ENCODE measurements at regions not wholly inside any gene's neighbourhood (a gene's known extent, or its start where the extent isn't known, plus 50 kb on each side); places are given as distances from the start of the nearest gene placed in this dataset.

DNA sequence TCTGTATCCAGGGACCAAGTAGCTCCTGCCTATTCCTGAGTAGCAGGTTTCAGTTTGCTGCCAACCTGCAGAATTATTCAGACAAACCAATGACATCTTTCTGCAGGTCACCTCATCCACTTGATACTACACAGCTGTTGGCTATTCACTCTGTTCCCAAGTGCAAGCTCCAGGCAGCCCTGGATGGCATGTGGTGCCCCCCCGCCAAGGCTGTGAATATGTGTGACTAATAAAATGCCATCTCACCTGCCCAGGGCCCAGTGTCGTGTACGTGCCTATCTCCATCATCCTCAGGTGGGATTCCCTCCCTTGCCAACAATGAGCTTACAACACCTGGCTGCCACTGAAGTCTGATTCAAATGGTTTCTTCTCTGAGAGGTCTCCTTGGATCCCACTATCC lies 125.8 kb downstream of the RAB11FIP2 start:
- H3K27ac ChIP-seq (ENCODE audit: low read depth, low read length): no peak overlapping the region
- no peak overlapping the region for H4K5ac ChIP-seq (ENCODE audit: insufficient read length, low read depth, low read length)
- H3K14ac ChIP-seq (ENCODE audit: insufficient read length): no peak overlapping the region
- H3K4ac ChIP-seq (replicated peaks; ENCODE audit: insufficient read length, low read depth, low read length): no peak overlapping the region
- H2BK12ac ChIP-seq (ENCODE audit: low read depth, low read length): no peak overlapping the region
- TF ChIP-seq RXRA (IDR thresholded peaks at IDR 0.05; ENCODE audit: insufficient read depth, low read depth, low read length) (no peak), TAF7 (optimal IDR thresholded peaks at IDR 0.05; ENCODE audit: borderline replicate concordance, low read depth, low read length) (no peak), KDM1A (IDR thresholded peaks at IDR 0.05; ENCODE audit: borderline replicate concordance, low read length) (no peak), KDM4A (IDR thresholded peaks at IDR 0.05; ENCODE audit: low read depth, low read length, severe bottlenecking) (no peak), RFX5 (IDR thresholded peaks at IDR 0.05; ENCODE audit: borderline replicate concordance, low read depth, low read length) (no peak), BACH1 (IDR thresholded peaks at IDR 0.05; ENCODE audit: low read length) (no peak), TEAD4 (IDR thresholded peaks at IDR 0.05; ENCODE audit: low read depth, low read length) (no peak), CBX8 (IDR thresholded peaks at IDR 0.05; ENCODE audit: borderline replicate concordance, low read depth, low read length) (no peak), JUND (IDR thresholded peaks at IDR 0.05; ENCODE audit: low read length) (no peak), EGR1 (IDR thresholded peaks at IDR 0.05; ENCODE audit: borderline replicate concordance, low read depth, low read length) (no peak)
- no peaks in the 10 kb centered on the region for H3K27me3 ChIP-seq (replicated peaks in 1 of 4; ENCODE audit: control insufficient read depth in 3 of 4, extremely low read depth in 1 of 4, insufficient read depth in 3 of 4, low read length in 3 of 4)
- H3K9me3 ChIP-seq (ENCODE audit: insufficient read depth in 2 of 2, low read depth in 1 of 2, low read length in 1 of 2): no peaks in the 10 kb centered on the region
- no peaks in the 10 kb centered on the region for H4K20me1 ChIP-seq (replicated peaks in 1 of 2; ENCODE audit: control insufficient read depth in 1 of 2, insufficient read depth in 2 of 2, low read length in 2 of 2)
- no peak overlapping the region for H3K56ac ChIP-seq (replicated peaks; ENCODE audit: insufficient read length, low read depth, low read length)
- DNase-seq (ENCODE audit: low read depth in 1 of 2, low spot score in 2 of 2) (no peak), FAIRE-seq (no peak)
- no peak overlapping the region for H4K91ac ChIP-seq (replicated peaks; ENCODE audit: insufficient read length, low read length)
- no peak overlapping the region for H2AFZ ChIP-seq (ENCODE audit: low read length)
- no peak overlapping the region for H2BK5ac ChIP-seq (ENCODE audit: low read depth, low read length)
- no peak overlapping the region for H3K4me3 ChIP-seq (ENCODE audit: extremely low read depth in 1 of 4, insufficient read depth in 2 of 4, low read depth in 3 of 4, low read length in 4 of 4)
- H3K23me2 ChIP-seq (ENCODE audit: low read depth, low read length): peaks cover 2% of the 10 kb centered on the region; the same call in 1 of the 2 replicates
- no peaks in the 10 kb centered on the region for H3K36me3 ChIP-seq (ENCODE audit: control insufficient read depth in 2 of 4, insufficient read depth in 4 of 4, low read length in 3 of 4)
- H3K9ac ChIP-seq (replicated peaks in 1 of 4; ENCODE audit: extremely low read depth in 1 of 4, low read depth in 3 of 4, low read length in 3 of 4): no peak overlapping the region
- H2BK120ac ChIP-seq (replicated peaks; ENCODE audit: low read depth, low read length): no peak overlapping the region
- ChIA-PET POLR2A (ENCODE audit: partially characterized antibody) (no interaction called here), CTCF (ENCODE audit: partially characterized antibody) (interaction anchor here (0.6 to 1.9 kb wide), 4 partner anchors 10 to 383 kb away, joined by 3 to 5 read pairs (median 4); no protein-coding TSS in a partner anchor)
- H3K79me2 ChIP-seq (ENCODE audit: control insufficient read depth in 1 of 2, insufficient read depth in 2 of 2, low read length in 2 of 2): no peaks in the 10 kb centered on the region
- no peak overlapping the region for H2BK20ac ChIP-seq (ENCODE audit: low read length)
- H3K79me1 ChIP-seq (ENCODE audit: low read depth, low read length): no peaks in the 10 kb centered on the region
- H3K4me1 ChIP-seq (replicated peaks in 1 of 4; ENCODE audit: control insufficient read depth in 3 of 4, insufficient read depth in 4 of 4, low read length in 3 of 4): no peaks in the 10 kb centered on the region
- no peak overlapping the region for H3K23ac ChIP-seq (ENCODE audit: insufficient read length)
- WGBS, 2 experiments (ENCODE audit: extremely low coverage in 1 of 2, insufficient coverage in 1 of 2, insufficient read length in 1 of 2, insufficient replicate concordance in 2 of 2, low coverage in 1 of 2, low lambda C conversion rate in 2 of 2, missing lambda C conversion rate in 1 of 2): 98% methylated on average over 3 of the region's 3 CpGs; no CpG with 5 or more reads in 1 of the 2 experiments
- no peak overlapping the region for H3K4me2 ChIP-seq (ENCODE audit: insufficient read depth in 1 of 2, low read depth in 2 of 2, low read length in 2 of 2)
- H2AK5ac ChIP-seq (ENCODE audit: low read depth, low read length): no peak overlapping the region
- no peak overlapping the region for H4K8ac ChIP-seq (ENCODE audit: extremely low read depth, insufficient read depth, low read length)
- no peak overlapping the region for H3K18ac ChIP-seq (ENCODE audit: extremely low read depth, low read length)
- H2BK15ac ChIP-seq (ENCODE audit: low read length): no peak overlapping the region

All from H1 (cell line).